ENCODE measurements at regions not wholly inside any gene's neighbourhood (a gene's known extent, or its start where the extent isn't known, plus 50 kb on each side); places are given as distances from the start of the nearest gene placed in this dataset.

DNA sequence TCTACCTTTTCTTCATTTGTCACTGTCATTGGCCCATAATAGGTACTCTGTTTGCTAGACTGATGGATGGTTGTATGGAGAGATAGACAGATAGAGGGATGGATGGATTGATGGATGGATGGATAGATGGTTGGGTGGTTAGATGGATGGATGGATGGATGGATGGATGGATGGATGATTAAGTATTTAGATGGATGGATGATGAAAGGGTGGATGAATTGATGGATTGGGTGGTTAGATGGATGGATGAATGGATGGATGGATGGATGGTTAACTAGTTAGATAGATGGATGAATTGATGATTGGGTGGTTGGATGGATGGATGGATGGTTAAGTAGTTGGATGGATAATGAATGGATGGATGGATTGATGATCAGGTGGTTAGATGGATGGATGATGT lies 334.7 kb upstream of the AUTS2 start:
- TF ChIP-seq, protein P1, sequence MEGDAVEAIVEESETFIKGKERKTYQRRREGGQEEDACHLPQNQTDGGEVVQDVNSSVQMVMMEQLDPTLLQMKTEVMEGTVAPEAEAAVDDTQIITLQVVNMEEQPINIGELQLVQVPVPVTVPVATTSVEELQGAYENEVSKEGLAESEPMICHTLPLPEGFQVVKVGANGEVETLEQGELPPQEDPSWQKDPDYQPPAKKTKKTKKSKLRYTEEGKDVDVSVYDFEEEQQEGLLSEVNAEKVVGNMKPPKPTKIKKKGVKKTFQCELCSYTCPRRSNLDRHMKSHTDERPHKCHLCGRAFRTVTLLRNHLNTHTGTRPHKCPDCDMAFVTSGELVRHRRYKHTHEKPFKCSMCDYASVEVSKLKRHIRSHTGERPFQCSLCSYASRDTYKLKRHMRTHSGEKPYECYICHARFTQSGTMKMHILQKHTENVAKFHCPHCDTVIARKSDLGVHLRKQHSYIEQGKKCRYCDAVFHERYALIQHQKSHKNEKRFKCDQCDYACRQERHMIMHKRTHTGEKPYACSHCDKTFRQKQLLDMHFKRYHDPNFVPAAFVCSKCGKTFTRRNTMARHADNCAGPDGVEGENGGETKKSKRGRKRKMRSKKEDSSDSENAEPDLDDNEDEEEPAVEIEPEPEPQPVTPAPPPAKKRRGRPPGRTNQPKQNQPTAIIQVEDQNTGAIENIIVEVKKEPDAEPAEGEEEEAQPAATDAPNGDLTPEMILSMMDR (IDR thresholded peaks at IDR 0.05; ENCODE audit: low read depth, low read length): no peak

DNA sequence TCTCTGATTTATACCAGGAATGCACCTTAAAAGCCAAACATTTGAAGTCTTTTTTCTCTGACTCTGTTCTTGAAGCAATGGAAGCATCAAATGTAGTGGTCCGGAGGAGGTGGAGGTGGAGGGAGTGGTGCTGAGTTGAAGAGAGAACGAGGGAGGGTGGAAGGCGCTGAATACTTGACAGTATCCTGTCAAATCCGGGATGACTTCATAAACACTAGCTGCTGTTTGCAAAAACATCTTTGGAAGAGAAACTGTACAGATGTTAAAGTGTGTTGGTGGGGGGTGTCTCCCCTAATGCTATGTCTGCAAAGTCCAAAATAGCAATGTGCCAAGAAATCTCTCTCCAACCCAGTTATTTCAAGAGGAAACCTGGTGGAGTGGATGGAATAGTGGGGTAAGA lies 328.5 kb upstream of the AUTS2 start:
- H3K9me3 ChIP-seq: no peaks in the 10 kb centered on the region
- H3K27me3 ChIP-seq: no peaks in the 10 kb centered on the region
- H3K4me3 ChIP-seq (ENCODE audit: low read depth, low read length): no peak overlapping the region
- DNase-seq: no peak
- TF ChIP-seq, protein P1 (IDR thresholded peaks at IDR 0.05; ENCODE audit: low read depth, low read length): no peak
- no peaks in the 10 kb centered on the region for H3K36me3 ChIP-seq
- H3K4me1 ChIP-seq: no peaks in the 10 kb centered on the region

More for the DNA sequence above, 334.7 kb upstream of the AUTS2 start:
- Histone ChIP-seq H3K4me1 (no peaks in the 10 kb centered on the region), H3K27me3 (no peaks in the 10 kb centered on the region), H3K4me3 (ENCODE audit: low read depth, low read length) (no peak overlapping the region), H3K9me3 (no peaks in the 10 kb centered on the region), H3K36me3 (no peaks in the 10 kb centered on the region)
- no peak for DNase-seq

DNA sequence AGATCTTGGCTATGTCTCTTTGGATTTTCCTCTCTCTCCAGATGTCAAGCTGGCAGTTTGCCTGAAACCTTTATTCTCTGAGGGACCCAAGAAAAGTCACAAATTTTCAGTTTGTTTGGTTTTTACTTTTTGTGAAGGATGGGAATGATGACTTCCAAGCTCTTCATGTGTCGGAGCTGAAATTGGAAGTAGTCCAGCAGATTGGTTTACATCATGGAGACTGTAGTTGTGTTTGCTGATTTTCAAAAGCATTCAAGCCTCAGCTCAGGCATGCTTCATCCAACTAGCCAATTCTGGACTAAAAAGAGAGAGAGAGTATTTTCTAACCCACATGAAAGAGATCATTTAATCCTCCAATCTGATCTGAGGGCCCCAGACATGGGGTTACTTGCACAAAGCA lies 326.2 kb upstream of the AUTS2 start:
- Histone ChIP-seq H3K9me3 (no peaks in the 10 kb centered on the region), H3K4me1 (no peaks in the 10 kb centered on the region), H3K36me3 (no peaks in the 10 kb centered on the region), H3K27me3 (no peaks in the 10 kb centered on the region), H3K4me3 (ENCODE audit: low read depth, low read length) (no peak overlapping the region)
- DNase-seq: no peak
- TF ChIP-seq, protein P1 (IDR thresholded peaks at IDR 0.05; ENCODE audit: low read depth, low read length): no peak

DNA sequence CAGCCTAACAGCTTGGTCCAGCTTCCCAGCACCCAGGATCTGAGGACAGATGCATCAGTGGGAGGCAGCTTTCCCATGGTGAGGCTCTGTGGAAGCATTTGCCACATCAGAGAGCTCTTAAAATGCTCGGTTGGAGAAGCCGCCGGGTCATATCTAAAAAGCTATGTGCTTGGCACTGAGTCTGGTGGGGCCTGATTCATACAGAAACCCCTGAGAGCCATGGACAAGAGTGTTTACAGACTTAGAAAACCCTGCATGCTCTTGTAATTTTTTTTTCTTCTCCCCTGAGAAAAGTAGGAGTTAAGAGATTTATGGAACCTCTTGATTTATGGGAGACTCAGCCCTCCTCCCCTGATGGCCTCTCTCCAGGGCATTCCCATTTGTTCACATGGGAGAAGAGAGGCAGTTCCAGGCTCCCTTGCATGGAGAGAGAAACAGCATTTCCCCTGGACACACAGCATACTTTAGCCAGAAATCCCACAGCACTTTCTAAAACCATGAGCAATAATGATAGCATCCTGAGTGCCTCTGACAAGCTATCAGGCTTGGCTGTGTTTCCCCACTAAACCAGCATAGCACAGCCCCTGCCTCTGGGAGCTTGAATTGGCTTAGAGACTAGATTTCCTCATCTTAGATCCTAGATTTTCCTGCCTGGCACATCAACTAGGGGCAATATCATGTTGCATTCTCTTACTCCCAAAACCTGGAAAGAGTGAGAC lies 322.1 kb upstream of the AUTS2 start:
- no peak overlapping the region for H3K4me3 ChIP-seq (ENCODE audit: low read depth, low read length)
- H3K4me1 ChIP-seq: no peaks in the 10 kb centered on the region
- no peaks in the 10 kb centered on the region for H3K27me3 ChIP-seq
- H3K9me3 ChIP-seq: no peaks in the 10 kb centered on the region
- TF ChIP-seq, protein P1 (IDR thresholded peaks at IDR 0.05; ENCODE audit: low read depth, low read length): no peak
- no peak for DNase-seq
- H3K36me3 ChIP-seq: no peaks in the 10 kb centered on the region

DNA sequence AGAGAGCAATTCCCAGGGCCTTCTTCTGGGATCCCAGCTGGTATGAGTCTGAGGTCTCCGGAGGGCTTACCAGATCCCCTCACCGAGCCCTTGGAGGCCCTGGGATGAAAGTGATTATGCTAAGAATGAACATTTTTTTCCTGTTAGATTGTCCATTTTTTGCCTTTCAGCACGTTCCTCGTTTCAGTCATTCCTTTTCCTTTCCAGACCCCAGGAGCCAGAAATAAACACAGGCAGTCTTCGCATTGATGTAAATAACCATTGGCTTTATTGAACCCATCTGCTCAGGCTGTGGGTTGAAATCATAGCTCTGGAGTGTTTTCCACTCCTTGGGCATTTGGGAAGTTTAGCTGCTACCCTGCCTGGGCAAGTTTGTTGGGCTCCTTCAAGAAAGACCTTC lies 320.9 kb upstream of the AUTS2 start:
- Histone ChIP-seq H3K4me1 (no peaks in the 10 kb centered on the region), H3K27me3 (no peaks in the 10 kb centered on the region), H3K9me3 (no peaks in the 10 kb centered on the region), H3K36me3 (no peaks in the 10 kb centered on the region), H3K4me3 (ENCODE audit: low read depth, low read length) (no peak overlapping the region)
- DNase-seq: no peak
- TF ChIP-seq, protein P1 (IDR thresholded peaks at IDR 0.05; ENCODE audit: low read depth, low read length): no peak

DNA sequence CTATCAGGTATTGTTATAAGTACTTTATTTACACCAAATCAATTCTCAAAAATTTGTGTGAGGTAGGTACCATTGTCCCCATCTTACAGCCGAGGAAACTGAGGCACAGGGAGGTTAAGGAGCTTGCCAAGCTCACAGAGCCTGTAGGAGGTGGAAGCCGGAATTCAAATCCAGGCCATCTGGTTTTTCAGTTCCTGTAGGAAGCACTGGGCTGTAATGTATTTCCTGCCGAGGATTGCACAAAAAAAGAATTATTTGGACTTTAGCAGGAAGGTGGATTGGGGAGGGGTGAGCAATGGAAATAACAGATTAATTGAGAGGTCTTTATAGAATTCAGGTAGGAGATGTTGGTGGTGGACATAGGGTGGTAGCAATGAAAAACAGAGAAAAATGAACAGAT lies 315.3 kb upstream of the AUTS2 start:
- H3K4me3 ChIP-seq (ENCODE audit: low read depth, low read length): no peak overlapping the region
- TF ChIP-seq, protein P1 (IDR thresholded peaks at IDR 0.05; ENCODE audit: low read depth, low read length): no peak
- H3K4me1 ChIP-seq: no peaks in the 10 kb centered on the region
- H3K27me3 ChIP-seq: no peaks in the 10 kb centered on the region; the same call in 1 of the 2 replicates
- no peaks in the 10 kb centered on the region for H3K36me3 ChIP-seq
- no peaks in the 10 kb centered on the region for H3K9me3 ChIP-seq
- no peak for DNase-seq
